BLaER1 (cell line): ENCODE measurements at regions not wholly inside any gene's neighbourhood (a gene's known extent, or its start where the extent isn't known, plus 50 kb on each side); places are given as distances from the start of the nearest gene placed in this dataset.
"Not testable (repeated sequence)": the region's sequence is repeated elsewhere in the genome, so short reads cannot be mapped to it uniquely, and the experiment has no call there.

Experiments
- H3K27ac ChIP-seq: shearing (Covaris generic); formaldehyde crosslinking; 2 replicates; pipeline ENCODE4 v1.8.1; 2022
- H3K27me3 ChIP-seq: shearing (Covaris generic); formaldehyde crosslinking; 2 replicates; pipeline ENCODE4 v1.8.1; 2022
- H3K36me3 ChIP-seq: shearing (Covaris generic); formaldehyde crosslinking; 2 replicates; pipeline ENCODE4 v1.8.1; 2022
- H3K4me1 ChIP-seq: shearing (Covaris generic); formaldehyde crosslinking; 2 replicates; pipeline ENCODE4 v1.8.1; 2022
- H3K4me2 ChIP-seq: shearing (Covaris generic); formaldehyde crosslinking; 2 replicates; pipeline ENCODE4 v1.8.1; 2022
- H3K4me3 ChIP-seq: shearing (Covaris generic); formaldehyde crosslinking; 2 replicates; pipeline ENCODE4 v1.8.1; 2022
- H3K9ac ChIP-seq: shearing (Covaris generic); formaldehyde crosslinking; 2 replicates; pipeline ENCODE4 v1.8.1; 2022
- H3K9me3 ChIP-seq: shearing (Covaris generic); formaldehyde crosslinking; 2 replicates; pipeline ENCODE4 v1.8.1; 2022
- H4K20me1 ChIP-seq: shearing (Covaris generic); formaldehyde crosslinking; 2 replicates; pipeline ENCODE4 v1.8.1; 2022
- Cebpa-rat ChIP-seq: shearing (Covaris generic); IDR thresholded peaks from 2 replicates; pipeline ENCODE4 v1.8.1; 2022

DNA sequence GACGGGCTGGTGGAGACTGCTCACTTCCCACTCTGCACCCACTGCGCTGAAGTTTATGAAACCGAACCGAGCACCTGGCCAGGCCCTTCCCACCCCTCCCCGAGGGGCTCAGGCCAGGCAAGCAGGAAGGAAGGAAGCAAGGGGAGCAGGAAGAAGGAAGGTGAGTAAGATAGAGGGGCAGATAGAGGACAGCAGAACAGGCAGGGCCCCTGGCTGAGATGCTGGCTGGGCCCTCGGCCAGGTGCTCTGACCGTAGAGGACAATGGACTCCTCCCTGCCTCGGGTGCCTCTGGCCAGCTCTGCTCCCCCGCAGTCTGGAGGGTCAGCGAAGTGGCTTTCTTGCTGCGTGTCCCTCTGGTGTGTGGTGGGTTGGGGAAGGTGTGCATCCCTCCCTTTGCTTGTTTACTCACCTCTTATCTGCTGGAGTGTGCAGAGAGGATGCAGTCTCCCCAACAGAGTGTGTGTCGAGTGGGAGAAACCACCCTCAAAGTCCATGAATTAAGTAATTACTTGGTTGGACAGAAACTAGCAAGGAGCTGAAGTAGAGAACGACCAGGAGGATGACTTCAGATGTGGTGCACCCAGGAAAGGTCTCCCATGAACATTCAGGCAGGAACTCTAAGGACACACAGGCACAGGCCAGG, 82.8 kb upstream of the PPP2R2D start:
- no peak overlapping the region for H3K4me3 ChIP-seq
- H3K4me1 ChIP-seq, result peaks cover 38% of the 10 kb centered on the region
- no peaks in the 10 kb centered on the region for H3K36me3 ChIP-seq
- TF ChIP-seq Cebpa-rat, result no peak
- no peaks in the 10 kb centered on the region for H4K20me1 ChIP-seq
- no peak overlapping the region for H3K27ac ChIP-seq
- no peaks in the 10 kb centered on the region for H3K27me3 ChIP-seq
- no peaks in the 10 kb centered on the region for H3K9me3 ChIP-seq
- H3K4me2 ChIP-seq, result peak overlapping the region; percentile 48
- no peak overlapping the region for H3K9ac ChIP-seq

DNA sequence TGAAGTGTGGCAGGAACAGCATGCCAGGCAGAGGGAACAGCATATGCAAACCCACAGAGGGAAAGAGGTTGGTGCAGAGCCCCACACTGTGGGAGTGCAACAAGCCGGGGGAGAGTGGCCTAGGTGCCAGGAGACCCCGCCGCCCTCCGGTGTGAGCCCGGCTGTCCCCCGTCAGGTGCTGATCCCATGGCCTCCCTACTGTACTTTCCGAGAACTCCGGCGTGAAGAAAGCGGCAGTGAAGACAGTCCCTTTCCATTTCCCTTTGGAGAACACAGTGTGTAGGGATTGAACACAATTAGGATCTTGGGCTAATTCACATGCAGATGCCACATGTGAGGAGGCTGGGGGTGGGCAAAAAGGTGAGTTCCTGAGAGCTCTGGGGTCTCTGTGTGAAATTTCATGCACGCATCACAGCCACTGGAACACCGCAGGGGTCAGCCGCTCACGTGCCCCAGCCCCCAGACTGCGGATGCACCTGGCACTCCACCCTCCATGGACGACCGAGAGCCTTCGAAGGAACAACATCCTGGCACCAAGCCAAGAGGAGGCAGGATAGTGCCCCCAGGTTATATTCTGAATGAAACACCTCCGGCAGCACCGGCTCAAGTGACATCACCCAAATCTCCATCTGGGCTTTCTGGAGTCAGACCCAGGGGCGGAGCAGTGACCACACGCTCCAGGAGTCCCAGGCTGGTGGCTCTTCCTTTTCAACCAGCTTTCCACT, 82.1 kb upstream of the PPP2R2D start:
- no peak overlapping the region for H3K27ac ChIP-seq
- H3K4me2 ChIP-seq, result no peak overlapping the region
- H3K4me3 ChIP-seq, result no peak overlapping the region
- peaks cover 39% of the 10 kb centered on the region for H3K4me1 ChIP-seq
- no peaks in the 10 kb centered on the region for H4K20me1 ChIP-seq
- no peak for TF ChIP-seq Cebpa-rat
- H3K9me3 ChIP-seq, result no peaks in the 10 kb centered on the region
- no peaks in the 10 kb centered on the region for H3K36me3 ChIP-seq
- no peaks in the 10 kb centered on the region for H3K27me3 ChIP-seq
- H3K9ac ChIP-seq, result no peak overlapping the region

- TF ChIP-seq Cebpa-rat, result no peak
- Histone ChIP-seq H3K9me3 (no peaks in the 10 kb centered on the region), H4K20me1 (no peaks in the 10 kb centered on the region)
Measured at GRCh38 chr10:131819241-131820072, 81.4 kb upstream of the PPP2R2D start.

GRCh38 chr10:131820626-131821025, 80.2 kb upstream of the PPP2R2D start:
- no peak overlapping the region for H3K9ac ChIP-seq
- TF ChIP-seq Cebpa-rat, result no peak
- H3K4me2 ChIP-seq, result no peak overlapping the region
- H3K9me3 ChIP-seq, result no peaks in the 10 kb centered on the region
- no peaks in the 10 kb centered on the region for H3K27me3 ChIP-seq
- H4K20me1 ChIP-seq, result no peaks in the 10 kb centered on the region
- H3K4me1 ChIP-seq, result peaks cover 46% of the 10 kb centered on the region
- no peak overlapping the region for H3K4me3 ChIP-seq
- H3K36me3 ChIP-seq, result no peaks in the 10 kb centered on the region
- H3K27ac ChIP-seq, result no peak overlapping the region

More at GRCh38 chr10:131819241-131820072, 81.4 kb upstream of the PPP2R2D start:
- Histone ChIP-seq H3K36me3 (no peaks in the 10 kb centered on the region), H3K27me3 (no peaks in the 10 kb centered on the region), H3K4me2 (no peak overlapping the region), H3K9ac (no peak overlapping the region), H3K4me3 (no peak overlapping the region), H3K4me1 (peaks cover 46% of the 10 kb centered on the region), H3K27ac (no peak overlapping the region)

- no peak for TF ChIP-seq Cebpa-rat
Measured at GRCh38 chr10:131821378-131822012, 79.3 kb upstream of the PPP2R2D start.

GRCh38 chr10:131822013-131822691, 78.7 kb upstream of the PPP2R2D start:
- H3K4me3 ChIP-seq, result no peak overlapping the region
- H4K20me1 ChIP-seq, result no peaks in the 10 kb centered on the region
- H3K36me3 ChIP-seq, result no peaks in the 10 kb centered on the region
- TF ChIP-seq Cebpa-rat, result no peak
- H3K27ac ChIP-seq, result no peak overlapping the region
- no peaks in the 10 kb centered on the region for H3K9me3 ChIP-seq
- H3K4me2 ChIP-seq, result no peak overlapping the region
- peaks cover 42% of the 10 kb centered on the region for H3K4me1 ChIP-seq
- no peak overlapping the region for H3K9ac ChIP-seq
- no peaks in the 10 kb centered on the region for H3K27me3 ChIP-seq

More at GRCh38 chr10:131821378-131822012, 79.3 kb upstream of the PPP2R2D start:
- Histone ChIP-seq H3K27ac (no peak overlapping the region), H4K20me1 (no peaks in the 10 kb centered on the region), H3K4me2 (no peak overlapping the region), H3K27me3 (no peaks in the 10 kb centered on the region), H3K4me3 (no peak overlapping the region), H3K9me3 (no peaks in the 10 kb centered on the region), H3K9ac (no peak overlapping the region), H3K4me1 (peaks cover 46% of the 10 kb centered on the region), H3K36me3 (no peaks in the 10 kb centered on the region)

DNA sequence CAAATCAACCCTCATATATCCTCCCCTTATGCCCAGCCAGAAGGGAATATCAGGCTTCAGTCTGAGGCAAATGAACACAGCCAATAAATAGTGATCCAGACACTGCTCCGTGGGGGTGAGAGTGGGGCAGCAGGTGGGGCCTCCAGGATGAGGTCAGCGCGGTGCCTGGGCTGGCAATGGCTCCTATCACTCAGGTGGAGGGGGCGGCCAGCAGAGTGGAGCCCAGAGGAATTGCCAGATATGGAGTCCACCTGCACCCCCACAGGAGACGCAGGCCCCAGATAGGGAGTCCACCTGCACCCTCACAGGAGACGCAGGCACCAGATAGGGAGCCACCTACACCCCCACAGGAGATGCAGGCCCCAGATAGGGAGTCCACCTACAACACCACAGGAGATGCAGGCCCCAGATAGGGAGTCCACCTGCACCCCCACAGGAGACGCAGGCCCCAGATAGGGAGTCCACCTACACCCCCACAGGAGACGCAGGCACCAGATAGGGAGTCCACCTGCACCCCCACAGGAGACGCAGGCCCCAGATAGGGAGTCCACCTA, 78.0 kb upstream of the PPP2R2D start:
- Histone ChIP-seq H3K4me3 (no peak overlapping the region), H3K27ac (no peak overlapping the region), H3K27me3 (no peaks in the 10 kb centered on the region), H4K20me1 (no peaks in the 10 kb centered on the region), H3K36me3 (no peaks in the 10 kb centered on the region), H3K9ac (no peak overlapping the region), H3K4me2 (no peak overlapping the region), H3K9me3 (no peaks in the 10 kb centered on the region), H3K4me1 (peaks cover 36% of the 10 kb centered on the region)
- no peak for TF ChIP-seq Cebpa-rat

- H3K4me1 ChIP-seq, result peaks cover 31% of the 10 kb centered on the region
- not testable (repeated sequence) for H3K9me3 ChIP-seq, H4K20me1 ChIP-seq
Measured at GRCh38 chr10:131823601-131824099, 77.2 kb upstream of the PPP2R2D start.

More at GRCh38 chr10:131823601-131824099, 77.2 kb upstream of the PPP2R2D start:
- not testable (repeated sequence) for H3K9ac ChIP-seq, H3K27me3 ChIP-seq, H3K4me3 ChIP-seq, H3K4me2 ChIP-seq, H3K27ac ChIP-seq, H3K36me3 ChIP-seq
